Hematopoietic multipotent progenitor cell (in vitro differentiated cells): ENCODE measurements at regions not wholly inside any gene's neighbourhood (a gene's known extent, or its start where the extent isn't known, plus 50 kb on each side); places are given as distances from the start of the nearest gene placed in this dataset.

Experiments used
- DNase-seq, 3 donors: peaks; one replicate each; pipeline ENCODE4 v3.0.0-alpha.2; 2011 to 2015; ENCODE audit warnings: low read depth in 2 of 3, low spot score in 2 of 3

GRCh38 chr11:134464196-134464595 lies 52.2 kb upstream of the B3GAT1 start:
- no peak for DNase-seq

GRCh38 chr11:134463716-134464115 lies 51.7 kb upstream of the B3GAT1 start:
- DNase-seq = no peak
